H1 (cell line): ENCODE measurements at regions not wholly inside any gene's neighbourhood (a gene's known extent, or its start where the extent isn't known, plus 50 kb on each side); places are given as distances from the start of the nearest gene placed in this dataset.

Experiments used
- ATF2 ChIP-seq: IDR thresholded peaks from 2 replicates; pipeline ENCODE4 v1.6.1; 2012; ENCODE audit warnings: low read length, inconsistent platforms
- CBX5 ChIP-seq: fragments of 300-800, 300-1000 bp; sonication (generic); IDR thresholded peaks from 2 replicates; pipeline ENCODE4 v1.7.1; 2016; ENCODE audit warnings: antibody characterized with exemption, low read length, low read depth
- EZH2 ChIP-seq: fragments of 200-600 bp; sonication (generic); IDR thresholded peaks from 2 replicates; pipeline ENCODE4 v1.7.1; 2012; ENCODE audit warnings: low read depth, mild to moderate bottlenecking, moderate library complexity, low read length, inconsistent platforms; ENCODE audit not compliant: severe bottlenecking
- FOSL1 ChIP-seq: IDR thresholded peaks from 2 replicates; pipeline ENCODE4 v1.6.1; 2011; ENCODE audit warnings: mild to moderate bottlenecking, low read depth, low read length, moderate library complexity; ENCODE audit not compliant: insufficient read depth
- PHF8 ChIP-seq: fragments of 200-600 bp; sonication (generic); conservative IDR thresholded peaks from 2 replicates; pipeline ENCODE4 v1.7.1; 2012; ENCODE audit warnings: low read depth, mild to moderate bottlenecking, inconsistent platforms, low read length, moderate library complexity
- USF2 ChIP-seq: IDR thresholded peaks from 2 replicates; pipeline ENCODE4 v1.6.1; 2011; ENCODE audit warnings: low read length, improper control_type of control experiment
- TF ChIP-seq, protein P1 (sequence below), 3 experiments: IDR thresholded peaks; 1 replicate in 2 of 3; 2 replicates in 1 of 3; pipeline versions ENCODE4 v1.5.1 to v1.6.1; 2011; ENCODE audit warnings: low read length in 3 of 3, mild to moderate bottlenecking in 3 of 3, inconsistent platforms in 2 of 3, low read depth in 1 of 3, moderate library complexity in 1 of 3; ENCODE audit not compliant: insufficient read depth in 1 of 3; ENCODE audit errors: control extremely low read depth in 1 of 3

- TF ChIP-seq ATF2 (no peak), PHF8 (no peak), FOSL1 (no peak), EZH2 (no peak), CBX5 (no peak), USF2 (no peak)
- TF ChIP-seq, protein P1, sequence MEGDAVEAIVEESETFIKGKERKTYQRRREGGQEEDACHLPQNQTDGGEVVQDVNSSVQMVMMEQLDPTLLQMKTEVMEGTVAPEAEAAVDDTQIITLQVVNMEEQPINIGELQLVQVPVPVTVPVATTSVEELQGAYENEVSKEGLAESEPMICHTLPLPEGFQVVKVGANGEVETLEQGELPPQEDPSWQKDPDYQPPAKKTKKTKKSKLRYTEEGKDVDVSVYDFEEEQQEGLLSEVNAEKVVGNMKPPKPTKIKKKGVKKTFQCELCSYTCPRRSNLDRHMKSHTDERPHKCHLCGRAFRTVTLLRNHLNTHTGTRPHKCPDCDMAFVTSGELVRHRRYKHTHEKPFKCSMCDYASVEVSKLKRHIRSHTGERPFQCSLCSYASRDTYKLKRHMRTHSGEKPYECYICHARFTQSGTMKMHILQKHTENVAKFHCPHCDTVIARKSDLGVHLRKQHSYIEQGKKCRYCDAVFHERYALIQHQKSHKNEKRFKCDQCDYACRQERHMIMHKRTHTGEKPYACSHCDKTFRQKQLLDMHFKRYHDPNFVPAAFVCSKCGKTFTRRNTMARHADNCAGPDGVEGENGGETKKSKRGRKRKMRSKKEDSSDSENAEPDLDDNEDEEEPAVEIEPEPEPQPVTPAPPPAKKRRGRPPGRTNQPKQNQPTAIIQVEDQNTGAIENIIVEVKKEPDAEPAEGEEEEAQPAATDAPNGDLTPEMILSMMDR (IDR thresholded peaks at IDR 0.05; ENCODE audit: control extremely low read depth in 1 of 3, insufficient read depth in 1 of 3, low read depth in 1 of 3, low read length in 3 of 3) = no peak
Observed at GRCh38 chr12:58564721-58565120, 355.6 kb downstream of the LRIG3 start.
